Eye (tissue), 1 donor: ENCODE measurements at regions not wholly inside any gene's neighbourhood (a gene's known extent, or its start where the extent isn't known, plus 50 kb on each side); places are given as distances from the start of the nearest gene placed in this dataset.
A peak's percentile ranks its signal among the peaks of the same experiment; 100 is the strongest.

Experiments
- DNase-seq: peaks from one replicate; pipeline ENCODE4 v3.0.0-alpha.2; 2015

GRCh38 chr21:35635261-35635660 lies 425.1 kb downstream of the SETD4 start:
- no peak for DNase-seq

GRCh38 chr21:35633501-35633900 lies 426.8 kb downstream of the SETD4 start:
- no peak for DNase-seq

GRCh38 chr21:35632711-35633110 lies 427.6 kb downstream of the SETD4 start:
- DNase-seq, result no peak

- DNase-seq, result no peak
Observed at GRCh38 chr21:35628316-35628715, 432.0 kb downstream of the SETD4 start.

- DNase-seq, result no peak
Observed at GRCh38 chr21:35627462-35627861, 432.9 kb downstream of the SETD4 start.

- no peak for DNase-seq
Observed at GRCh38 chr21:35625576-35625975, 434.8 kb downstream of the SETD4 start.

GRCh38 chr21:35624901-35625300 lies 435.4 kb downstream of the SETD4 start:
- DNase-seq, result no peak

- no peak for DNase-seq
Observed at GRCh38 chr21:35622612-35623011, 437.7 kb downstream of the SETD4 start.

- peak; percentile 36 for DNase-seq
Observed at GRCh38 chr21:35619184-35619583, 441.1 kb downstream of the SETD4 start.

- no peak for DNase-seq
Observed at GRCh38 chr21:35617491-35617890, 442.8 kb downstream of the SETD4 start.

- DNase-seq, result peak; percentile 52
Observed at GRCh38 chr21:35616090-35616489, 444.2 kb downstream of the SETD4 start.

- DNase-seq, result no peak
Observed at GRCh38 chr21:35615325-35615724, 445.0 kb downstream of the SETD4 start.

GRCh38 chr21:35614396-35614921 lies 445.9 kb downstream of the SETD4 start:
- no peak for DNase-seq

- DNase-seq, result no peak
Observed at GRCh38 chr21:35611708-35612132, 448.6 kb downstream of the SETD4 start.

- DNase-seq, result no peak
Observed at GRCh38 chr21:35609263-35609662, 451.1 kb downstream of the SETD4 start.

GRCh38 chr21:35607406-35607805 lies 452.9 kb downstream of the SETD4 start:
- no peak for DNase-seq

- DNase-seq, result no peak
Observed at GRCh38 chr21:35606578-35606977, 453.7 kb downstream of the SETD4 start.

- no peak for DNase-seq
Observed at GRCh38 chr21:35606146-35606545, 454.2 kb downstream of the SETD4 start.

- DNase-seq, result no peak
Observed at GRCh38 chr21:35603494-35603893, 456.8 kb downstream of the SETD4 start.

- DNase-seq, result no peak
Observed at GRCh38 chr21:35602811-35603362, 457.4 kb downstream of the SETD4 start.

GRCh38 chr21:35601211-35601610 lies 459.1 kb downstream of the SETD4 start:
- no peak for DNase-seq

GRCh38 chr21:35599164-35599563 lies 461.2 kb downstream of the SETD4 start:
- no peak for DNase-seq

- no peak for DNase-seq
Observed at GRCh38 chr21:35597750-35598339, 462.5 kb downstream of the SETD4 start.

- no peak for DNase-seq
Observed at GRCh38 chr21:35594905-35595304, 465.4 kb downstream of the SETD4 start.

- no peak for DNase-seq
Observed at GRCh38 chr21:35593000-35593502, 467.3 kb downstream of the SETD4 start.
